H9 (cell line): ENCODE measurements at regions not wholly inside any gene's neighbourhood (a gene's known extent, or its start where the extent isn't known, plus 50 kb on each side); places are given as distances from the start of the nearest gene placed in this dataset.

Experiments used
- DNase-seq: peaks from one replicate; pipeline ENCODE4 v3.0.0-alpha.2; 2017
- H2AFZ ChIP-seq: one replicate; pipeline ENCODE4 v1.6.1; 2013; ENCODE audit warnings: mild to moderate bottlenecking, low read length, control low read depth, moderate library complexity
- H2AK5ac ChIP-seq: 2 replicates; pipeline ENCODE4 v1.6.1; 2013; ENCODE audit warnings: low read length, control low read depth, mixed read lengths; ENCODE audit not compliant: insufficient read length
- H2BK120ac ChIP-seq: one replicate; pipeline ENCODE4 v1.6.1; 2013; ENCODE audit warnings: low read depth, mild to moderate bottlenecking, low read length, control low read depth, inconsistent platforms; ENCODE audit not compliant: poor library complexity, severe bottlenecking
- H2BK12ac ChIP-seq: 2 replicates; pipeline ENCODE4 v1.6.1; 2013; ENCODE audit warnings: low read length, control low read depth, mixed read lengths, low read depth; ENCODE audit not compliant: insufficient read length
- H2BK15ac ChIP-seq: 2 replicates; pipeline ENCODE4 v1.6.1; 2013; ENCODE audit warnings: low read depth, low read length, control low read depth
- H2BK20ac ChIP-seq: one replicate; pipeline ENCODE4 v1.6.1; 2013; ENCODE audit warnings: low read depth, mild to moderate bottlenecking, low read length, control low read depth, inconsistent platforms; ENCODE audit not compliant: poor library complexity, severe bottlenecking
- H2BK5ac ChIP-seq: 2 replicates; pipeline ENCODE4 v1.6.1; 2013; ENCODE audit warnings: low read length, control low read depth, mixed read lengths; ENCODE audit not compliant: insufficient read length
- H3K14ac ChIP-seq: 2 replicates; pipeline ENCODE4 v1.6.1; 2013; ENCODE audit warnings: low read length, control low read depth; ENCODE audit not compliant: insufficient read depth
- H3K18ac ChIP-seq: 2 replicates; pipeline ENCODE4 v1.6.1; 2013; ENCODE audit warnings: low read depth, mild to moderate bottlenecking, mixed read lengths, low read length, control low read depth; ENCODE audit not compliant: insufficient read length
- H3K23ac ChIP-seq: 2 replicates; pipeline ENCODE4 v1.6.1; 2013; ENCODE audit warnings: low read length, control low read depth, mixed read lengths, low read depth; ENCODE audit not compliant: insufficient read length
- H3K23me2 ChIP-seq: 2 replicates; pipeline ENCODE4 v1.6.1; 2013; ENCODE audit warnings: low read depth, mild to moderate bottlenecking, mixed read lengths, low read length, control low read depth; ENCODE audit not compliant: insufficient read length, poor library complexity, severe bottlenecking
- H3K27ac ChIP-seq: 2 replicates; pipeline ENCODE4 v1.5.1; 2013; ENCODE audit warnings: low read length, control low read depth, mixed read lengths, low read depth; ENCODE audit not compliant: insufficient read length
- H3K27me3 ChIP-seq: 2 replicates; pipeline ENCODE4 v1.6.1; 2013; ENCODE audit warnings: low read length, control low read depth, inconsistent platforms; ENCODE audit not compliant: insufficient read depth
- H3K4ac ChIP-seq: 2 replicates; pipeline ENCODE4 v1.6.1; 2013; ENCODE audit warnings: low read depth, mild to moderate bottlenecking, control low read depth, inconsistent platforms, low read length, moderate library complexity
- H3K4me1 ChIP-seq: 2 replicates; pipeline ENCODE4 v1.6.1; 2013; ENCODE audit warnings: low read length, control low read depth, inconsistent platforms; ENCODE audit not compliant: insufficient read depth
- H3K4me2 ChIP-seq: 2 replicates; pipeline ENCODE4 v1.6.1; 2013; ENCODE audit warnings: low read length, control low read depth, mixed read lengths; ENCODE audit not compliant: insufficient read length, insufficient read depth
- H3K56ac ChIP-seq: 2 replicates; pipeline ENCODE4 v1.6.1; 2013; ENCODE audit warnings: low read depth, mild to moderate bottlenecking, mixed read lengths, low read length, control low read depth; ENCODE audit not compliant: insufficient read length
- H3K79me1 ChIP-seq: 2 replicates; pipeline ENCODE4 v1.6.1; 2013; ENCODE audit warnings: low read depth, mild to moderate bottlenecking, moderate library complexity, low read length, control low read depth, inconsistent platforms; ENCODE audit not compliant: insufficient read depth, poor library complexity, severe bottlenecking
- H3K79me2 ChIP-seq: 2 replicates; pipeline ENCODE4 v1.6.1; 2013; ENCODE audit warnings: low read length, control low read depth, inconsistent platforms; ENCODE audit not compliant: insufficient read depth
- H3K9ac ChIP-seq: 2 replicates; pipeline ENCODE4 v1.6.1; 2013; ENCODE audit warnings: low read length, control low read depth, mixed read lengths; ENCODE audit not compliant: insufficient read length; ENCODE audit errors: extremely low read depth
- H3K9me3 ChIP-seq: one replicate; pipeline ENCODE4 v1.6.1; 2013; ENCODE audit warnings: low read depth, low read length, inconsistent platforms; ENCODE audit not compliant: control insufficient read depth
- H3T11ph ChIP-seq: one replicate; pipeline ENCODE4 v1.6.1; 2013; ENCODE audit warnings: mild to moderate bottlenecking, low read length, control low read depth, inconsistent platforms
- H4K20me1 ChIP-seq: one replicate; pipeline ENCODE4 v1.6.1; 2013; ENCODE audit not compliant: control insufficient read depth, insufficient read length, insufficient read depth
- H4K5ac ChIP-seq: 2 replicates; pipeline ENCODE4 v1.6.1; 2013; ENCODE audit warnings: low read depth, mild to moderate bottlenecking, mixed read lengths, low read length, control low read depth; ENCODE audit not compliant: insufficient read length
- H4K8ac ChIP-seq: replicated peaks from 2 replicates; pipeline ENCODE4 v1.6.1; 2013; ENCODE audit warnings: low read length, control low read depth, mixed read lengths, low read depth; ENCODE audit not compliant: insufficient read length
- H4K91ac ChIP-seq: 2 replicates; pipeline ENCODE4 v1.6.1; 2013; ENCODE audit warnings: low read depth, mild to moderate bottlenecking, moderate library complexity, mixed read lengths, low read length, control low read depth; ENCODE audit not compliant: insufficient read length
- H3K27ac Mint-ChIP-seq, 3 experiments: 2 replicates in 2 of 3; 3 replicates in 1 of 3; pipeline ENCODE4 v1.8.0; 2020 to 2021; ENCODE audit warnings: mixed read lengths in 3 of 3, mild to moderate bottlenecking in 1 of 3, moderate library complexity in 1 of 3
- H3K27me3 Mint-ChIP-seq: 2 replicates; pipeline ENCODE4 v1.8.0; 2021; ENCODE audit warnings: low read depth, mild to moderate bottlenecking, moderate library complexity, mixed read lengths
- H3K36me3 Mint-ChIP-seq, 3 experiments: 2 replicates in 2 of 3; 3 replicates in 1 of 3; pipeline ENCODE4 v1.8.0; 2020 to 2021; ENCODE audit warnings: low read depth in 3 of 3, mixed read lengths in 3 of 3; ENCODE audit not compliant: insufficient read depth in 1 of 3
- H3K4me1 Mint-ChIP-seq, 2 experiments: 2 replicates each; pipeline ENCODE4 v1.8.0; 2020; ENCODE audit warnings: mixed read lengths in 2 of 2
- H3K4me3 Mint-ChIP-seq, 2 experiments: 2 replicates in 1 of 2; 3 replicates in 1 of 2; pipeline ENCODE4 v1.8.0; 2020 to 2021; ENCODE audit warnings: mild to moderate bottlenecking in 2 of 2, mixed read lengths in 2 of 2, moderate library complexity in 1 of 2
- H3K9me3 Mint-ChIP-seq, 2 experiments: 2 replicates in 1 of 2; 3 replicates in 1 of 2; pipeline ENCODE4 v1.8.0; 2020; ENCODE audit warnings: mild to moderate bottlenecking in 2 of 2, mixed read lengths in 2 of 2, moderate library complexity in 1 of 2
- CTCF ChIP-seq: fragments of 200-600 bp; sonication (generic); conservative IDR thresholded peaks from 3 replicates; pipeline ENCODE4 v1.8.0; 2021; ENCODE audit warnings: antibody characterized with exemption, mild to moderate bottlenecking

- Histone ChIP-seq H3K27me3 (no peaks in the 10 kb centered on the region), H3K79me1 (no peaks in the 10 kb centered on the region), H2BK15ac (no peak overlapping the region), H2BK20ac (no peak overlapping the region), H4K5ac (no peak overlapping the region), H3K9ac (no peak overlapping the region), H3K23me2 (no peaks in the 10 kb centered on the region), H3K27ac (no peak overlapping the region), H2BK120ac (no peak overlapping the region), H3K14ac (no peak overlapping the region), H3K4ac (no peak overlapping the region), H2BK12ac (no peak overlapping the region), H3K4me2 (no peak overlapping the region), H2AK5ac (no peak overlapping the region), H3K23ac (no peak overlapping the region), H2AFZ (no peak overlapping the region), H2BK5ac (no peak overlapping the region), H3K4me1 (no peaks in the 10 kb centered on the region), H3K79me2 (no peaks in the 10 kb centered on the region), H4K91ac (no peak overlapping the region), H4K8ac (no peak overlapping the region), H3K18ac (no peak overlapping the region), H3K9me3 (no peaks in the 10 kb centered on the region), H3T11ph (no peak overlapping the region), H3K56ac (no peak overlapping the region), H4K20me1 (no peaks in the 10 kb centered on the region)
- no peak overlapping the region for H3K4me3 Mint-ChIP-seq
- peaks cover 13% of the 10 kb centered on the region in 2 experiments for H3K4me1 Mint-ChIP-seq
- no peak for DNase-seq
- TF ChIP-seq CTCF = no peak
- H3K27ac Mint-ChIP-seq = no peak overlapping the region
- peaks cover 0 to 2% (median 0%) of the 10 kb centered on the region in 3 experiments; a peak in 1 of 7 replicates for H3K36me3 Mint-ChIP-seq
- H3K27me3 Mint-ChIP-seq = no peaks in the 10 kb centered on the region
- no peaks in the 10 kb centered on the region; a peak in 1 of 5 replicates for H3K9me3 Mint-ChIP-seq
Measured at GRCh38 chr14:85731186-85731585, 201.2 kb downstream of the FLRT2 start.
